CD8-positive, alpha-beta memory T cell (primary cell): ENCODE measurements at regions not wholly inside any gene's neighbourhood (a gene's known extent, or its start where the extent isn't known, plus 50 kb on each side); places are given as distances from the start of the nearest gene placed in this dataset.

Source experiments
- CTCF ChIA-PET: fragments of 350-600 bp; sonication (Branson Sonifier 250); formaldehyde crosslinking; loops from one replicate; lab custom pipeline; 2021; ENCODE audit warnings: antibody characterized with exemption; lab: Charles Lee
- POLR2A ChIA-PET: fragments of 350-600 bp; sonication (Branson Sonifier 250); formaldehyde crosslinking; loops from one replicate; lab custom pipeline; 2021; ENCODE audit warnings: antibody characterized with exemption; lab: Charles Lee
- DNase-seq, 5 donors: peaks; one replicate each; pipeline versions ENCODE4 v3.0.0 to v3.0.0-alpha.2; 2020 to 2022; ENCODE audit warnings: mixed read lengths in 1 of 5
- H3K27ac ChIP-seq: one replicate; pipeline ENCODE4 v1.7.0; 2013; ENCODE audit warnings: low read depth, mild to moderate bottlenecking, low read length, moderate library complexity
- H3K27me3 ChIP-seq: 2 replicates; pipeline ENCODE4 v1.7.0; 2013; ENCODE audit warnings: low read length, mild to moderate bottlenecking; ENCODE audit not compliant: insufficient read depth, poor library complexity, severe bottlenecking
- H3K36me3 ChIP-seq: 2 replicates; pipeline ENCODE4 v1.7.0; 2013; ENCODE audit warnings: mild to moderate bottlenecking, low read length, moderate library complexity; ENCODE audit not compliant: insufficient read depth
- H3K4me1 ChIP-seq: 2 replicates; pipeline ENCODE4 v1.7.0; 2013; ENCODE audit warnings: mild to moderate bottlenecking, low read length, moderate library complexity; ENCODE audit not compliant: insufficient read depth
- H3K4me3 ChIP-seq: 2 replicates; pipeline ENCODE4 v1.7.0; 2013; ENCODE audit warnings: mild to moderate bottlenecking, low read length
- H3K9me3 ChIP-seq: 2 replicates; pipeline ENCODE4 v1.7.0; 2013; ENCODE audit warnings: mild to moderate bottlenecking, low read length
- H3K27ac Mint-ChIP-seq, 8 donors: one replicate each; pipeline ENCODE4 v1.8.0; 2020 to 2021; ENCODE audit warnings: mixed read lengths in 8 of 8, mild to moderate bottlenecking in 6 of 8, inconsistent platforms in 3 of 8, moderate library complexity in 3 of 8
- H3K27me3 Mint-ChIP-seq, 2 donors: one replicate each; pipeline ENCODE4 v1.8.0; 2020 to 2021; ENCODE audit warnings: mixed read lengths in 2 of 2, mild to moderate bottlenecking in 1 of 2, moderate library complexity in 1 of 2
- H3K36me3 Mint-ChIP-seq, 3 donors: one replicate each; pipeline ENCODE4 v1.8.0; 2020 to 2021; ENCODE audit warnings: mixed read lengths in 3 of 3, inconsistent platforms in 1 of 3, mild to moderate bottlenecking in 1 of 3
- H3K4me1 Mint-ChIP-seq, 3 donors: one replicate each; pipeline ENCODE4 v1.8.0; 2020 to 2021; ENCODE audit warnings: mixed read lengths in 3 of 3, inconsistent platforms in 1 of 3, mild to moderate bottlenecking in 1 of 3
- H3K4me3 Mint-ChIP-seq, 7 donors: one replicate each; pipeline ENCODE4 v1.8.0; 2020 to 2021; ENCODE audit warnings: mixed read lengths in 7 of 7, mild to moderate bottlenecking in 6 of 7, moderate library complexity in 4 of 7, inconsistent platforms in 2 of 7
- H3K9me3 Mint-ChIP-seq, 5 donors: one replicate each; pipeline ENCODE4 v1.8.0; 2020 to 2022; ENCODE audit warnings: mixed read lengths in 5 of 5, mild to moderate bottlenecking in 3 of 5, moderate library complexity in 2 of 5, inconsistent platforms in 1 of 5

DNA sequence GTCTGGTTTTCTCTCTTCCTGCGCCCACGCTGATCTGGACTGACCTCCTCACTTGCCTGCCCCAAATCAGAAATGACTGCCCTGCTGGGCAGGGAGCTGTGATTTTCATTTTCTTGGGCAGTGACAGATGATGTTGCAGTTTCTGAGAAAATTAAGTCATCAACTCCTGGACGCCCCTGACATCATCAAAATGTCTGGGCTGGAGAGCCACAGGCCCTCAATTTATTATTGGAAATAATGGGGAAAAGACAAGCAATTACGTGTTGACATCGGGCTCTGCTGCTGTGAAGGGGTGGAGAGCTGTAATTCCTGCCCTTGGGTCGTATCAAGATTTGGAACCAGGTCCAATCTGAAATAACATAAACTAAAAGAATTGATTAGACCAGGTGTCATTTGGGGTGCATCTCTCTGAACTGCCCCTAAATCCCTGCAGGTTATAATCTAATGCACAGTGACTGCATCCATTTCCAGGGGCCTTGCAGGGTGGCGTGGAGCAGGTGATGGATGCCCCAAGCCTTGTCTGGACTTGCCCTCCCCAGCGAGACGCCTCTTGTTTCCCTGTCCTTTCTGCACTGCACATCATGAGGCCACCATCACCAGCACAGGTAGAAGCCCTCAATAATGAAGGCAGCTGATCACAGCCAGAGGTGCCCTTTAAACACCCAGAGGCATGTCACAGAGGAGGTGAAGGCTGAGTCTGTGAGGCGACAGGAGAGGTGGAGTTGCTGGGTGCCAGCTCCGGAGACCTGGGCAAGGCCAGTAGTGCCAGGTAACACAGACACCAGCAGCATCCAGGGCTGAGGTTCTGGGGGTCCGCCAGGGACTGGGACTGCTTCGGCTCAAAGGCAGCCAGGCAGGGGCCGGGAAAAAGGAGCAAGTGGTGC, 98.7 kb downstream of the HTR5A start:
- no peak overlapping the region for H3K4me3 Mint-ChIP-seq
- no peaks in the 10 kb centered on the region for H3K4me1 ChIP-seq
- H3K27me3 ChIP-seq, result no peaks in the 10 kb centered on the region
- peak overlapping the region in 1 of 8 donors; percentile 38 for H3K27ac Mint-ChIP-seq
- H3K27me3 Mint-ChIP-seq, result peaks cover 14 to 52% of the 10 kb centered on the region in 2 donors
- no peak overlapping the region for H3K4me3 ChIP-seq
- CTCF ChIA-PET, result no interaction called here
- no peaks in the 10 kb centered on the region for H3K36me3 Mint-ChIP-seq
- POLR2A ChIA-PET, result no interaction called here
- H3K9me3 Mint-ChIP-seq, result no peaks in the 10 kb centered on the region
- no peaks in the 10 kb centered on the region for H3K4me1 Mint-ChIP-seq
- no peak overlapping the region for H3K27ac ChIP-seq
- no peaks in the 10 kb centered on the region for H3K36me3 ChIP-seq
- no peaks in the 10 kb centered on the region for H3K9me3 ChIP-seq
- no peak for DNase-seq

DNA sequence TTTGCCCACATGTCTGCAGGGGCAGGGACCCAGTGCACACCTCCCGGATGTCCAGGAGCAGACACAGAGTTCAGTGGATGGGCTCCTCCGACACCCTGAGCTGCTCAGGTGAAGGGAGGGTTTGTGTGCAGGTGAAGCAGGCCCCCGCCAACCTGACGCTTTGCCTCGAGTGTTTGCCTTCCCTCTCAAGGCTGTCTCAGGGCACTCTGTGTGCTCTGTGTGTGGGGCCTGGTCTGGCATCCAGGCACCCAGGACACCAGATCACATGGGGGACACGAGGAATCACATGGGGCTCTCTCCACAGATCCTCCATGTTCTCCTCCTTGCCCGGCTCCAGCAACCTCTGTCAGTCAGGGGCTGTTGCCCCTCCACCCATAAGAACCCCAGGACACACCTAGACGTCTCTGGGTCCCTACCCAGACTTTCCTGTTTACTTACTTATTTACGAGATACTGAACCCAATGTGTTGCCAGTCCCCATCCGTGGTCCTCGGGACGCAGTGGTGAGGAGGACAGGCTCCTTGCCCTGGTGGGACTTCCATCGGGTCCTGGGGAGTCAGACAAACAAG, 99.5 kb downstream of the HTR5A start:
- ChIA-PET POLR2A (no interaction called here), CTCF (no interaction called here)
- Mint-ChIP-seq H3K4me1 (no peaks in the 10 kb centered on the region), H3K27ac (no peak overlapping the region), H3K4me3 (no peak overlapping the region), H3K9me3 (no peaks in the 10 kb centered on the region), H3K27me3 (peaks cover 16 to 53% of the 10 kb centered on the region in 2 donors), H3K36me3 (no peaks in the 10 kb centered on the region)
- Histone ChIP-seq H3K27ac (no peak overlapping the region), H3K4me1 (no peaks in the 10 kb centered on the region), H3K4me3 (no peak overlapping the region), H3K9me3 (no peaks in the 10 kb centered on the region), H3K27me3 (peaks cover 4% of the 10 kb centered on the region), H3K36me3 (no peaks in the 10 kb centered on the region)
- no peak for DNase-seq

DNA sequence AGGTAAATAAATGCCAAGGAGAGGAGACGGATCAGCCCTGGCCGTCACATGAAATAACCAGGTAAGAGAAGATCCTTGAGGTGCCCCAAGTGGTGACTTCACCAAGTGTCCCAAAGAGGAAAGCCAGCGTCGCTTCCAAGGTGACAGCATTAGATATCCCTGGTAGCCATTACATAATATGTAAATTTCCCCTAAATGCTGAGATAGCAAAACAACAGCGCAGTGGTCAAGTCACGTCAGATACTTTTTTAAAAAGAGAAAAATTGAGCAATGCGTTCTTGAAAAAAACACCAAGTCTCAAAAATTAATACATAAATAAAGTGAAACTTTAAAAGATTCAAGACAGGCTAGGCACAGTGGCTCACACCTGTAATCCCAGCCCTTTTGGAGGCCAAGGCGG, 100.2 kb downstream of the HTR5A start:
- no peaks in the 10 kb centered on the region for H3K9me3 Mint-ChIP-seq
- ChIA-PET POLR2A (no interaction called here), CTCF (interaction anchor here (1.1 kb wide), 1 partner anchor 10 kb away, joined by 3 read pairs; no protein-coding TSS in a partner anchor)
- H3K27me3 Mint-ChIP-seq, result peaks cover 16 to 50% of the 10 kb centered on the region in 2 donors
- H3K4me3 ChIP-seq, result no peak overlapping the region
- H3K36me3 ChIP-seq, result no peaks in the 10 kb centered on the region
- no peak overlapping the region for H3K27ac Mint-ChIP-seq
- no peak for DNase-seq
- no peaks in the 10 kb centered on the region for H3K4me1 Mint-ChIP-seq
- H3K9me3 ChIP-seq, result no peaks in the 10 kb centered on the region
- H3K4me3 Mint-ChIP-seq, result no peak overlapping the region
- H3K27me3 ChIP-seq, result peaks cover 4% of the 10 kb centered on the region
- H3K27ac ChIP-seq, result no peak overlapping the region
- H3K4me1 ChIP-seq, result no peaks in the 10 kb centered on the region
- no peaks in the 10 kb centered on the region for H3K36me3 Mint-ChIP-seq

DNA sequence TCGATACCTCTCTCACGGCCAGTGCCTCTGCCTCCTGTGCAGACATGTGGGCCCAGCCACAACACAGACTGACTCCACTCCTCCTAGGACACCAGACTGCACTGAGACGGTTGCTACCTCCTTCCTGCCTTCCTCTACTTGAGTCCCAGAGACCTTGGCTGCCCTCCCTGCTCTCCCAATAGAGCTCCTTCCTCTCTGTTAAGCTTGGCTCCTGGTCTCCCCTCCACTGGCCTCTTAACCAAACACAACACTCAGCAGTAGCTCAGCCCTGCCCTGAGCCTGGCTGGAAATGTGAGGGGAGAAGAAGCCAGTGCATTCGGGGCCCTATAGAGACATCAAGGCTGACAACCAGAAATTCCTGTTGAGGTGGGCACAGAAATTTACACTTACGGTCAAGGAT, 102.0 kb downstream of the HTR5A start:
- H3K9me3 Mint-ChIP-seq, result peaks cover 0 to 5% (median 0%) of the 10 kb centered on the region in 5 donors
- Histone ChIP-seq H3K4me1 (no peaks in the 10 kb centered on the region), H3K9me3 (no peaks in the 10 kb centered on the region), H3K27me3 (peaks cover 4% of the 10 kb centered on the region), H3K27ac (no peak overlapping the region), H3K4me3 (no peak overlapping the region), H3K36me3 (no peaks in the 10 kb centered on the region)
- H3K36me3 Mint-ChIP-seq, result no peaks in the 10 kb centered on the region
- H3K27me3 Mint-ChIP-seq, result peaks cover 16 to 49% of the 10 kb centered on the region in 2 donors
- H3K4me1 Mint-ChIP-seq, result no peaks in the 10 kb centered on the region
- no peak overlapping the region for H3K27ac Mint-ChIP-seq
- no peak overlapping the region for H3K4me3 Mint-ChIP-seq
- POLR2A ChIA-PET, result no interaction called here
- CTCF ChIA-PET, result no interaction called here
- no peak for DNase-seq

DNA sequence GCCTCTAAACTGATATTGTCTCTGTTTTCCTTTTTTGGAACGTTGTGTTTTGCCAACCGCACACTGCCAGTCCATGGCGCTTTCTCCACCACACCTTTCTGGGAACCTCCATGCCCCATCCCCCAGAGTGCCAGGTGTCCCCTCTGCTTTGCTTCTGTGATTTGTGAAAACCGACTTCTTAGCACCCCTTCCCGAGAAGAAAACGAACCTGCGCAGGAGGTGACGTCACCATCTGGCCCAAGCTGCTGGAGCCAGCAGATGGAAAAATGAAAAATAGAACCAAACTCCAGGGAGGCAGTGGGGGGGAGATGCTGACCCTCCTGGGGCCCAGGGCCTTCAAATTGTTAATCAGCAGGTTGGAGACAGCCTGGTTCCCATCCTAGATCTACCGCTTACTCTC, 103.8 kb downstream of the HTR5A start:
- Histone ChIP-seq H3K27me3 (peaks cover 4% of the 10 kb centered on the region), H3K4me3 (no peak overlapping the region), H3K9me3 (no peaks in the 10 kb centered on the region), H3K27ac (no peak overlapping the region), H3K36me3 (no peaks in the 10 kb centered on the region), H3K4me1 (no peaks in the 10 kb centered on the region)
- ChIA-PET CTCF (no interaction called here), POLR2A (no interaction called here)
- peaks cover 0 to 5% (median 0%) of the 10 kb centered on the region in 5 donors for H3K9me3 Mint-ChIP-seq
- no peak for DNase-seq
- H3K4me1 Mint-ChIP-seq, result no peaks in the 10 kb centered on the region
- H3K27ac Mint-ChIP-seq, result peak overlapping the region in 1 of 8 donors; percentile 73
- peaks cover 15 to 36% of the 10 kb centered on the region in 2 donors for H3K27me3 Mint-ChIP-seq
- H3K36me3 Mint-ChIP-seq, result no peaks in the 10 kb centered on the region
- H3K4me3 Mint-ChIP-seq, result no peak overlapping the region

DNA sequence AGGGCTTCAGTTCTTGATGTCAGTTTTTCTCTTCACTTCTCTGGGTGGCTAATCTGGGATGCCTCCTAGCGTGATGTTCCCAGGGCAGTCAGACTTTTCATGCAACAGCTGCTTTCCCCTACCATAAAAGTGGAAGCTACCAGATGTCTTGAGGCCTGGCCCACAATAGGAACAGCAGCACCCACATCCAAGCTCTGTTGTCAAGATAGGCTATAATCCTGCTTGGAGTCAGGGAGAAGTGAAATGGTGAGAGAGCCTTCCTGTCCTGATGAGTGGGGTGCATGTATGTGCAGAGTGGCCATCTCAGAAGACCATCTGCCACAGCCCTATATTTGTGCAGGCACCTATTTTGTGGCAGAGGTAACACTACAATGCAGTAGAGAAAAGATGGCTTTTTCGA, 108.0 kb downstream of the HTR5A start:
- Mint-ChIP-seq H3K4me3 (peak overlapping the region in 1 of 7 donors; percentile 13), H3K4me1 (no peaks in the 10 kb centered on the region), H3K27me3 (peaks cover 8 to 14% of the 10 kb centered on the region in 2 donors), H3K9me3 (peaks cover 0 to 5% (median 2%) of the 10 kb centered on the region in 5 donors), H3K36me3 (no peaks in the 10 kb centered on the region), H3K27ac (peak overlapping the region in 1 of 8 donors; percentile 24)
- Histone ChIP-seq H3K4me3 (no peak overlapping the region), H3K9me3 (no peaks in the 10 kb centered on the region), H3K27me3 (peaks cover 4% of the 10 kb centered on the region), H3K4me1 (no peaks in the 10 kb centered on the region), H3K27ac (no peak overlapping the region), H3K36me3 (no peaks in the 10 kb centered on the region)
- DNase-seq, result no peak
- POLR2A ChIA-PET, result no interaction called here
- CTCF ChIA-PET, result no interaction called here

DNA sequence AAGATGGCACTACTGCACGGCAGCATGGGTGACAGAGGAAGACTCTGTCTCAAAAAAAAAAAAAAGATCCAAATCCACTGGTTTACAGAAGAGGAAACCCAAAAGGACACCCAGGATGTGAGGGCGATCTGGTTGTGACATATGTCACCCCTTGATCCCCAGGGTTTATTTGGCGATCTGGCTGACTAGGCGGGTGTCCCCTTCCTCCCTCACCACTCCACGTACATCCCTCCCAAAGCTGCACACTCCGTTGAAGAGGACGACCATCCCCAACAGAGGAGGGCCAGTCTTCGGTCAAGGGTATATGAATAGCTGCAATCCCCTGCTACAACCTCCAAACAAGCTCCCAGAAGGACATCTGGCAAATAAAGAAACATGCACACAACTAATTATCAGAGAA, 111.6 kb downstream of the HTR5A start:
- H3K27me3 Mint-ChIP-seq, result peaks cover 9 to 12% of the 10 kb centered on the region in 2 donors
- no peak for DNase-seq
- no peaks in the 10 kb centered on the region for H3K27me3 ChIP-seq
- H3K4me1 ChIP-seq, result no peaks in the 10 kb centered on the region
- ChIA-PET POLR2A (no interaction called here), CTCF (interaction anchor here (0.6 to 2.2 kb wide), 3 partner anchors 8 to 163 kb away, joined by 3 to 7 read pairs (median 4); no protein-coding TSS in a partner anchor)
- peaks cover 0 to 10% (median 0%) of the 10 kb centered on the region in 3 donors for H3K36me3 Mint-ChIP-seq
- H3K36me3 ChIP-seq, result no peaks in the 10 kb centered on the region
- H3K27ac Mint-ChIP-seq, result no peak overlapping the region
- no peak overlapping the region for H3K4me3 Mint-ChIP-seq
- H3K4me3 ChIP-seq, result no peak overlapping the region
- H3K9me3 ChIP-seq, result peaks cover 14% of the 10 kb centered on the region
- peaks cover 13 to 26% (median 23%) of the 10 kb centered on the region in 5 donors for H3K9me3 Mint-ChIP-seq
- no peak overlapping the region for H3K27ac ChIP-seq
- H3K4me1 Mint-ChIP-seq, result no peaks in the 10 kb centered on the region

DNA sequence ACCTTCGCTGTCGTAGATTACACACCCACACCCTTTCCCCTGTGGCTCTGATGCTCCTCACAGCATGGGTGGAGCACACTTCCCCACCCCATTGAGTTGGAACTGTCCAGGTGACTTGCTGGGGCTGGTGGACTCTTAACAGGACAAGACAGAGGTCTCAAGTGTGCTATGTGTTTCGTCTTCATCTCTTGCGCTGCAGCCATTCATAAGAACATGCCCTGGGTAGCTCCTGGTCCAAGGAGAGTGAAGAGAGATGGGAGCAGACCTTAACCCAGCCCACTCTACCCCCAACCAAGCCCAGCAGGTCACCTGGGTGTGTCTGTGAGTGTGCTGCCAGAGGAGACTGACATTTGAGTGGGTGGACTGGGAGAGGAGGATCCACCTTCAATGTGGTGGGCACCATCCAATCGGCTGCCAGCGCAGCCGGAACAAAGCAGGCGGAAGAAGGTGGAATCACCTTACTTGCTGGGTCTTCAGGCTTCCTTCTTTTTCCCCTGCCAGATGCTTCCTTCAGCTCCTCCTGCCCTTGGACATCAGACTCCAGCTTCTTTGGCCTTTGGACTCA, 112.4 kb downstream of the HTR5A start:
- Mint-ChIP-seq H3K9me3 (peaks cover 13 to 26% (median 23%) of the 10 kb centered on the region in 5 donors), H3K4me1 (no peaks in the 10 kb centered on the region), H3K4me3 (no peak overlapping the region), H3K27ac (no peak overlapping the region), H3K27me3 (peaks cover 9 to 12% of the 10 kb centered on the region in 2 donors), H3K36me3 (peaks cover 0 to 10% (median 0%) of the 10 kb centered on the region in 3 donors)
- Histone ChIP-seq H3K27me3 (no peaks in the 10 kb centered on the region), H3K4me3 (no peak overlapping the region), H3K4me1 (no peaks in the 10 kb centered on the region), H3K9me3 (peaks cover 14% of the 10 kb centered on the region), H3K36me3 (no peaks in the 10 kb centered on the region), H3K27ac (no peak overlapping the region)
- CTCF ChIA-PET, result interaction anchor here (1.4 to 2.2 kb wide), 2 partner anchors 7 to 163 kb away, joined by 3 to 7 read pairs; no protein-coding TSS in a partner anchor
- no peak for DNase-seq
- POLR2A ChIA-PET, result no interaction called here
